BJ (cell line): ENCODE measurements at regions not wholly inside any gene's neighbourhood (a gene's known extent, or its start where the extent isn't known, plus 50 kb on each side); places are given as distances from the start of the nearest gene placed in this dataset.

ENCODE experiments used
- CTCF ChIA-PET: fragments of 350-600 bp; formaldehyde crosslinking; extraction: SDS; loops from one replicate; lab custom pipeline; 2021; ENCODE audit warnings: antibody characterized with exemption, inconsistent platforms; lab: Yijun Ruan, JAX
- POLR2A ChIA-PET: fragments of 300-600 bp; sonication (Branson Sonifier 250); formaldehyde crosslinking; extraction: SDS; loops from one replicate; lab custom pipeline; 2021; ENCODE audit warnings: antibody characterized with exemption; lab: Charles Lee
- DNase-seq: peaks from one replicate; pipeline ENCODE4 v3.0.0-alpha.2; 2011; ENCODE audit warnings: low read depth
- H3K27me3 ChIP-seq: 2 replicates; pipeline ENCODE4 v1.6.0; 2011; ENCODE audit warnings: low read length; ENCODE audit not compliant: control insufficient read depth, insufficient read depth
- H3K36me3 ChIP-seq: 2 replicates; pipeline ENCODE4 v1.5.1; 2011; ENCODE audit warnings: low read length; ENCODE audit not compliant: control insufficient read depth, insufficient read depth
- H3K4me3 ChIP-seq: 2 replicates; pipeline ENCODE4 v1.5.1; 2011; ENCODE audit warnings: low read depth, mild to moderate bottlenecking, control low read depth, low read length
- TF ChIP-seq, protein P1 (sequence below): IDR thresholded peaks from 2 replicates; pipeline ENCODE4 v1.5.1; 2011; ENCODE audit warnings: low read depth, mild to moderate bottlenecking, control low read depth, inconsistent platforms, low read length, moderate library complexity; ENCODE audit not compliant: insufficient read depth

DNA sequence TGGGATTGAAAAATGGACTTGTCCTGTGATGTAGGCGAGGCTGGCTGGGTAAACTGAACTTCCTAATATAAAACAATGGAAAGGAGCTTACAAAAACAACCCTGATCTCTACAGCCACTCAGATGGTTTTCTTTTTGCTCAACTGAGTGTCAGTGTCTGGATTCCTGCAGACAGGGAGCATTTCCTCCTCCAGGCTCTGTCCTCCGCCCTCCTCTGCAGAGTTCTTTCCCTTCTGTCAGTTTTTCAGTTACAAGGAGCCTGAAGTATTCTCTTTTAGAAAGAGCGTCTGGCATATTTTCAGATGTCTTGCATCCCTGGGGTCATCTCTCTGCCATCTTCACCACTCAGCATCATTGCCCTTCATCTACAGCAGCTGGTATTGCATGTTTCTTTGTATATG is 50.0 kb upstream of the PITRM1 start:
- Histone ChIP-seq H3K36me3 (no peaks in the 10 kb centered on the region), H3K27me3 (no peaks in the 10 kb centered on the region), H3K4me3 (no peak overlapping the region)
- TF ChIP-seq, protein P1, sequence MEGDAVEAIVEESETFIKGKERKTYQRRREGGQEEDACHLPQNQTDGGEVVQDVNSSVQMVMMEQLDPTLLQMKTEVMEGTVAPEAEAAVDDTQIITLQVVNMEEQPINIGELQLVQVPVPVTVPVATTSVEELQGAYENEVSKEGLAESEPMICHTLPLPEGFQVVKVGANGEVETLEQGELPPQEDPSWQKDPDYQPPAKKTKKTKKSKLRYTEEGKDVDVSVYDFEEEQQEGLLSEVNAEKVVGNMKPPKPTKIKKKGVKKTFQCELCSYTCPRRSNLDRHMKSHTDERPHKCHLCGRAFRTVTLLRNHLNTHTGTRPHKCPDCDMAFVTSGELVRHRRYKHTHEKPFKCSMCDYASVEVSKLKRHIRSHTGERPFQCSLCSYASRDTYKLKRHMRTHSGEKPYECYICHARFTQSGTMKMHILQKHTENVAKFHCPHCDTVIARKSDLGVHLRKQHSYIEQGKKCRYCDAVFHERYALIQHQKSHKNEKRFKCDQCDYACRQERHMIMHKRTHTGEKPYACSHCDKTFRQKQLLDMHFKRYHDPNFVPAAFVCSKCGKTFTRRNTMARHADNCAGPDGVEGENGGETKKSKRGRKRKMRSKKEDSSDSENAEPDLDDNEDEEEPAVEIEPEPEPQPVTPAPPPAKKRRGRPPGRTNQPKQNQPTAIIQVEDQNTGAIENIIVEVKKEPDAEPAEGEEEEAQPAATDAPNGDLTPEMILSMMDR = no peak
- ChIA-PET POLR2A (no interaction called here), CTCF (no interaction called here)
- no peak for DNase-seq
